Heart right ventricle (tissue), 16 donors: ENCODE measurements at regions not wholly inside any gene's neighbourhood (a gene's known extent, or its start where the extent isn't known, plus 50 kb on each side); places are given as distances from the start of the nearest gene placed in this dataset.

Experiments
- ATAC-seq, 8 donors: fragments of 200-7000 bp; cut with Tn5 transposase; one replicate each; pipeline ENCODE4 v1.9.1; 2020; ENCODE audit warnings: mild to moderate bottlenecking in 8 of 8, moderate library complexity in 8 of 8, moderate number of reproducible peaks in 1 of 8
- DNase-seq, 2 donors: peaks; one replicate each; pipeline ENCODE4 v3.0.0-alpha.2; 2020
- H3K27ac ChIP-seq, 10 donors: fragments of 200-600 bp; sonication (generic) in 2 of 10; one replicate each; pipeline versions ENCODE4 v1.5.0 to v1.8.0; 2020 to 2022; ENCODE audit warnings: mild to moderate bottlenecking in 3 of 10
- H3K27me3 ChIP-seq, 7 donors: fragments of 200-600 bp; one replicate each; pipeline ENCODE4 v1.8.0; 2021 to 2022; ENCODE audit warnings: mild to moderate bottlenecking in 2 of 7
- H3K36me3 ChIP-seq, 9 donors: fragments of 200-600 bp; sonication (generic) in 1 of 9; one replicate each; pipeline versions ENCODE4 v1.5.0 to v1.8.0; 2020 to 2022; ENCODE audit warnings: mild to moderate bottlenecking in 2 of 9
- H3K4me1 ChIP-seq, 9 donors: fragments of 200-600 bp; sonication (generic) in 1 of 9; one replicate each; pipeline versions ENCODE4 v1.5.0 to v1.8.0; 2020 to 2022; ENCODE audit warnings: mild to moderate bottlenecking in 4 of 9
- H3K4me3 ChIP-seq, 10 donors: fragments of 200-600 bp; sonication (generic) in 2 of 10; one replicate each; pipeline versions ENCODE4 v1.5.0 to v1.8.0; 2020 to 2022; ENCODE audit warnings: mild to moderate bottlenecking in 7 of 10, moderate library complexity in 2 of 10
- H3K9me3 ChIP-seq, 11 donors: fragments of 200-600 bp in 10 of 11; sonication (generic) in 2 of 11; one replicate each; pipeline versions ENCODE4 v1.5.0 to v1.8.0; 2013 to 2022; ENCODE audit warnings: mild to moderate bottlenecking in 2 of 11, control low read depth in 1 of 11, moderate library complexity in 1 of 11
- WGBS, 2 donors: extraction: QIAGEN DNeasy Blood & Tissue Kit; methylation state at CpG; one replicate each; pipeline ENCODE4 v1.1.7; 2013; ENCODE audit warnings: inconsistent platforms in 1 of 2; 5-methylcytosine and 5-hydroxymethylcytosine counted together
- intact Hi-C, 10 donors: fragments of 100-400 bp; cut with DNase I; formaldehyde crosslinking; loops; one replicate each; pipeline versions ENCODE4 v1.11.1 to v1.14.2; 2022
- TF ChIP-seq, protein P1 (sequence below), 9 donors: fragments of 200-600 bp; sonication (generic) in 2 of 9; IDR thresholded peaks; one replicate each; pipeline versions ENCODE4 v1.5.0 to v1.8.0; 2021 to 2022; ENCODE audit warnings: antibody characterized with exemption in 9 of 9, mild to moderate bottlenecking in 5 of 9, moderate library complexity in 1 of 9
- donor health status: Arrhythmogenic right ventricular cardiomyopathy.
- donor health status: ischemic (EF 13 %, LVEDD 7.1; RV severe dilation, severe dysfunction).
- donor health status: healthy with polysubstance abuse.
- donor health status: DM: no; HTN: yes; CAD: no.
- donor health status: DM: no; HTN: no; CAD: no.
- donor health status: ischemic (EF 25% LVEDD 6.9; RV normal size, moderate dysfunction).
- donor health status: ischemic (EF 25% LVEDD 5.7; RV mildly dilated, moderate dysfunction).
- donor health status: healthy.
- donor health status: DM: yes; HTN: yes; CAD: no.
- donor health status: Ischemic cardiomyopathy.
- donor health status: ischemic (EF 35%, LVEDD 5.7; RV mildly dilated, moderate dysfunction).
- donor health status: nonischemic (EF 11% LVEDD 7.7; RV severe dilation, severe dysfunction).
- donor health status: DM: yes; HTN: yes; CAD: no.
- donor health status: PGD.
- donor health status: ischemic (EF 29% LVEDD 5.4; RV normal size, mild dysfunction).
- donor health status: nonischemic (EF 23%, LVEDD 6.1; RV moderate dilation, normal function).

DNA sequence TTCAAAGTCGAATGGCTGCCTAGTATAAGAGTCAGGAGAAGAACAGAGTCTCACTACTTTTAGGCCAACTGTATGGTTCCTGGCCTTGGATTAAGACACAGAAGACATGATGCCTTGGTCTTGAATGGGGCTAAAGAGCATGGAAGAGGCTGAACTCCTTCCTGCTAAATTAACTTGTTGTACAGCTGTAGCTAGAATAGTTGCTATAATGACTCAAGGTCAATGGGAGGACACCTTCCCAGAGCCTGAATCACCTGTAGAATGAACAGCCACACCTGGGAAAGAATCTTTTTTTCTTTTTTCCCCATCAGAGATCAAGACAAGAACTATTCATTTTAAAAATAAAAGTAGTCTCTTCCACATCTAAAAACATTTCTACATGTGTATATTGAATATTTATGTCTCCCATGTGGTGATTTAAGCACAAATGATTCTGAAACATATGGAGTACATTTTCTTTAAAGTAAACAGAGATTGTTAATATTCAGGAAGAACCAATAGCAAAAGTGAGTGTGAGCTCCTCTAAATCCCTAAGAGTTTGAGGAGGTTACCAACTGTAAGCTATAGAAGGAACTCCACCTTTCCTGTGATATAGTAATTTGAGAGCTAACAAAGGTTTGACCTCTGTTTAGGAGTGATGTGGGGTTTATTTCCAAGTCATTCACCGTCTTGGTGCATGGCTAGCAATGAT is 191.3 kb downstream of the TGFB2 start:
- Histone ChIP-seq H3K4me3 (no peak overlapping the region), H3K9me3 (peaks cover 0 to 6% (median 0%) of the 10 kb centered on the region in 11 donors), H3K27ac (no peak overlapping the region), H3K36me3 (no peaks in the 10 kb centered on the region), H3K4me1 (no peaks in the 10 kb centered on the region), H3K27me3 (no peaks in the 10 kb centered on the region)
- TF ChIP-seq, protein P1, sequence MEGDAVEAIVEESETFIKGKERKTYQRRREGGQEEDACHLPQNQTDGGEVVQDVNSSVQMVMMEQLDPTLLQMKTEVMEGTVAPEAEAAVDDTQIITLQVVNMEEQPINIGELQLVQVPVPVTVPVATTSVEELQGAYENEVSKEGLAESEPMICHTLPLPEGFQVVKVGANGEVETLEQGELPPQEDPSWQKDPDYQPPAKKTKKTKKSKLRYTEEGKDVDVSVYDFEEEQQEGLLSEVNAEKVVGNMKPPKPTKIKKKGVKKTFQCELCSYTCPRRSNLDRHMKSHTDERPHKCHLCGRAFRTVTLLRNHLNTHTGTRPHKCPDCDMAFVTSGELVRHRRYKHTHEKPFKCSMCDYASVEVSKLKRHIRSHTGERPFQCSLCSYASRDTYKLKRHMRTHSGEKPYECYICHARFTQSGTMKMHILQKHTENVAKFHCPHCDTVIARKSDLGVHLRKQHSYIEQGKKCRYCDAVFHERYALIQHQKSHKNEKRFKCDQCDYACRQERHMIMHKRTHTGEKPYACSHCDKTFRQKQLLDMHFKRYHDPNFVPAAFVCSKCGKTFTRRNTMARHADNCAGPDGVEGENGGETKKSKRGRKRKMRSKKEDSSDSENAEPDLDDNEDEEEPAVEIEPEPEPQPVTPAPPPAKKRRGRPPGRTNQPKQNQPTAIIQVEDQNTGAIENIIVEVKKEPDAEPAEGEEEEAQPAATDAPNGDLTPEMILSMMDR (IDR thresholded peaks at IDR 0.05): no peak
- ATAC-seq: no peak
- DNase-seq: no peak
- intact Hi-C loops: no loop called here
- WGBS, 2 donors: 71 to 76% methylated on average over 2 of the region's 2 CpGs

DNA sequence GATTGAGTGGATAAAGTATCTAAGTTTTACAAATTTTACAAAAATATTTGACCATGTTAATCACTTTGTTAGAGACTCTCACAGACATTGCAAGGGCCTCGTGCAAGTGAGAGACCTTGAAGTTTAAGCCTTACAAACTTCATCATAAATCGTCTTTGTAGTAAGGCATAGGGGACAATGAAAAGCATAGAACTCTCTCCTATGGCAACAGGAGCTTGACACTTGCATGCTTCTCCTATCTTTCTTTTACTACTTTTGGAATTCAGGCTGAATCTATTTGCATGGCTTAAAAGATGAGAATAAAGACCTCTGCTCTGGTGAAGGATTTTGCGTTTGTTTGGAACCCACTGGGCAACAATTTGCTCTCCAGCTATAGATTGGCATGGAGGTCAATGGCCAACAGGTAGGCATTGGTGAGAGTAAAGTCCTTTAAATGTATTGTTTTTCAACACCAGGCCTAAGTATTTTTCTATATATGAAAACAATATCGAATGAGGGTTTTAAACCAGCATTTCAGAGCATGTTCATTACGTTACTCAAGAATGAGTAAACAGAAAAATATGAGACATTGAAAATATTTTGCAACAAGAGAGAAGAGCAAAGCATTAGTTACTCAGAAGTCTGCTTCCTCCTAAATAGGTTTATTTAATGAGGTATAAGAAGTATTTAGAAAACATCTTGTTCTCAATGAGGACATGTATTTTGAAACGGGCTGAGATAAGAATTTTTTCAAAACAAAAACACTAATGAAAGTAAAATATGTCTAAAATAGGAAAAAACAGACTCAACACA is 192.2 kb downstream of the TGFB2 start:
- H3K4me1 ChIP-seq: no peaks in the 10 kb centered on the region
- intact Hi-C loops: no loop called here

DNA sequence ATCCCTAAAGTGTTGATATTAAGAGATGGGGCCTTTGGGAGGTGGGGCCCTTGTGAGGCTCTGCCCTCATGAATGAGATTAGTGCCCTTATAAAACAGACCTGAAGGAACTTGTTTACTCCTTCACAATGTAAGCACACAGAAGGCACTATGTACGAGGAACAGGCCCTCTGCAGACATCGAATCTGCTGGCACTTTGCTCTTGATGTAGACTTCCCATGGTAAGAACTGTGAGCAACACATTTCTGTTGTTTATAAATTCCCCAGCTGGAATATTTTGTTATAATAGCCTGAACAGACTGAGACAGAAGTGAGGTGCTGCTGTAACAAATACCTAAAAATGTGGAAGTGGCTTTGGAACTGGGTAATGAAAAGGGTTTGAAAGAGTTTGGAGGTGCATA is 193.2 kb downstream of the TGFB2 start:
- TF ChIP-seq, protein P1 (IDR thresholded peaks at IDR 0.05): no peak

More for the DNA sequence above, 192.2 kb downstream of the TGFB2 start:
- DNase-seq (no peak), ATAC-seq (no peak)
- H3K4me3 ChIP-seq: no peak overlapping the region
- H3K27me3 ChIP-seq: no peaks in the 10 kb centered on the region
- no peaks in the 10 kb centered on the region for H3K36me3 ChIP-seq
- no peak overlapping the region for H3K27ac ChIP-seq
- WGBS, 2 donors: 85 to 88% methylated on average over 6 of the region's 6 CpGs
- TF ChIP-seq, protein P1 (IDR thresholded peaks at IDR 0.05): no peak
- peaks cover 0 to 6% (median 0%) of the 10 kb centered on the region in 11 donors for H3K9me3 ChIP-seq

DNA sequence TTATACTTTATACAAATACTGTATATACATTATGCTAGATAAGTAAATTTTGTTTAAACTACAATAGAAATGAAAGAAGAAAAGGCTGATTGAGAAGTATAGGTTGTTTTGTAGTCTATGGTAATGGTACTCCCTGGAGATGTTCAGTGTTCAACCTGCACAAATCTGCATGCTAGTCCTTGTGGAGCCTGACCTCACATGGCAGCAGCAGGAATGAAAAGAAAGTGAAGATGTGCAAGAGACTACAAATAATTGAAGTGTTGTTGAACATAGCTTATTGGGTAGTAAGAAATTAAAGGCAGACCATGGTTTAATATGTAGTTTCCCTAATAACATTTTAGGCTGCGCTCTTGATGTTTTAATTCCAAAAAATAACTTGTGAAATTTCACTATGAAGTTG is 201.2 kb downstream of the TGFB2 start:
- Histone ChIP-seq H3K4me3 (no peak overlapping the region), H3K27me3 (no peaks in the 10 kb centered on the region), H3K36me3 (no peaks in the 10 kb centered on the region), H3K4me1 (no peaks in the 10 kb centered on the region), H3K9me3 (no peaks in the 10 kb centered on the region), H3K27ac (no peak overlapping the region)
- ATAC-seq (no peak), DNase-seq (no peak)
- WGBS, 2 donors: 34 to 100% methylated on average over 1 of the region's 1 CpG
- TF ChIP-seq, protein P1 (IDR thresholded peaks at IDR 0.05): peak in 2 of 9 donors; percentile 18 to 24
- intact Hi-C loops: no loop called here

More for the DNA sequence above, 193.2 kb downstream of the TGFB2 start:
- intact Hi-C loops: no loop called here
- Histone ChIP-seq H3K4me3 (no peak overlapping the region), H3K36me3 (no peaks in the 10 kb centered on the region), H3K4me1 (no peaks in the 10 kb centered on the region), H3K9me3 (peaks cover 0 to 6% (median 0%) of the 10 kb centered on the region in 11 donors), H3K27ac (no peak overlapping the region), H3K27me3 (no peaks in the 10 kb centered on the region)
- ATAC-seq (no peak), DNase-seq (no peak)
- 87 to 91% methylated on average over 2 of the region's 2 CpGs for WGBS, 2 donors
